Nephron (organoid): ENCODE measurements at regions not wholly inside any gene's neighbourhood (a gene's known extent, or its start where the extent isn't known, plus 50 kb on each side); places are given as distances from the start of the nearest gene placed in this dataset.
A peak's percentile ranks its signal among the peaks of the same experiment; 100 is the strongest.

ENCODE experiments used
- H3K27ac Mint-ChIP-seq, 3 experiments: 2 replicates each; pipeline ENCODE4 v1.8.0; 2020; ENCODE audit warnings: mixed read lengths in 3 of 3, mild to moderate bottlenecking in 2 of 3, moderate library complexity in 1 of 3
- H3K27me3 Mint-ChIP-seq: 2 replicates; pipeline ENCODE4 v1.8.0; 2021; ENCODE audit warnings: low read depth, mild to moderate bottlenecking, moderate library complexity, mixed read lengths
- H3K36me3 Mint-ChIP-seq: 2 replicates; pipeline ENCODE4 v1.8.0; 2020; ENCODE audit warnings: low read depth, mixed read lengths
- H3K4me1 Mint-ChIP-seq: 2 replicates; pipeline ENCODE4 v1.8.0; 2020; ENCODE audit warnings: mixed read lengths
- H3K4me3 Mint-ChIP-seq, 3 experiments: 2 replicates each; pipeline ENCODE4 v1.8.0; 2020; ENCODE audit warnings: mild to moderate bottlenecking in 3 of 3, mixed read lengths in 3 of 3, moderate library complexity in 2 of 3
- H3K9me3 Mint-ChIP-seq: 2 replicates; pipeline ENCODE4 v1.8.0; 2020; ENCODE audit warnings: mixed read lengths
- CTCF ChIP-seq, 3 experiments: fragments of 200-600 bp; sonication (generic); IDR thresholded peaks; one replicate each; pipeline ENCODE4 v1.5.0; 2021; ENCODE audit warnings: antibody characterized with exemption in 3 of 3; ENCODE audit not compliant: unreplicated experiment in 3 of 3

- Mint-ChIP-seq H3K4me3 (peak overlapping the region; percentile 88 to 99 (median 94)), H3K36me3 (no peaks in the 10 kb centered on the region), H3K27ac (peak overlapping the region; percentile 96 to 99 (median 99)), H3K9me3 (no peaks in the 10 kb centered on the region), H3K4me1 (peaks cover 17% of the 10 kb centered on the region), H3K27me3 (peaks cover 11% of the 10 kb centered on the region)
- no peak for TF ChIP-seq CTCF (IDR thresholded peaks at IDR 0.05; ENCODE audit: unreplicated experiment in 3 of 3)
These were observed 220.3 kb upstream of the ATP10A start for GRCh38 chr15:26083457-26083856.

- TF ChIP-seq CTCF (IDR thresholded peaks at IDR 0.05; ENCODE audit: unreplicated experiment in 3 of 3): no peak
- H3K27ac Mint-ChIP-seq: peak overlapping the region; percentile 96 to 99 (median 99)
- peaks cover 6% of the 10 kb centered on the region for H3K27me3 Mint-ChIP-seq
- H3K4me1 Mint-ChIP-seq: peaks cover 17% of the 10 kb centered on the region
- no peaks in the 10 kb centered on the region for H3K36me3 Mint-ChIP-seq
- H3K9me3 Mint-ChIP-seq: no peaks in the 10 kb centered on the region
- peak overlapping the region; percentile 88 to 99 (median 94) for H3K4me3 Mint-ChIP-seq
These were observed 219.3 kb upstream of the ATP10A start for GRCh38 chr15:26082221-26083109.

GRCh38 chr15:26081758-26082220, 218.7 kb upstream of the ATP10A start:
- TF ChIP-seq CTCF (IDR thresholded peaks at IDR 0.05; ENCODE audit: unreplicated experiment in 3 of 3): no peak
- Mint-ChIP-seq H3K4me1 (peaks cover 17% of the 10 kb centered on the region), H3K27me3 (peaks cover 6% of the 10 kb centered on the region), H3K4me3 (peak overlapping the region; percentile 88 to 99 (median 94)), H3K27ac (peak overlapping the region; percentile 96 to 99 (median 99)), H3K9me3 (no peaks in the 10 kb centered on the region), H3K36me3 (no peaks in the 10 kb centered on the region)

- no peaks in the 10 kb centered on the region for H3K4me1 Mint-ChIP-seq
- no peaks in the 10 kb centered on the region for H3K27me3 Mint-ChIP-seq
- TF ChIP-seq CTCF (IDR thresholded peaks at IDR 0.05; ENCODE audit: unreplicated experiment in 3 of 3): no peak
- peaks cover 6% of the 10 kb centered on the region for H3K9me3 Mint-ChIP-seq
- no peaks in the 10 kb centered on the region for H3K36me3 Mint-ChIP-seq
- no peak overlapping the region for H3K27ac Mint-ChIP-seq
- no peak overlapping the region for H3K4me3 Mint-ChIP-seq
These were observed 212.6 kb upstream of the ATP10A start for GRCh38 chr15:26075770-26076169.

- Mint-ChIP-seq H3K4me3 (no peak overlapping the region), H3K27me3 (no peaks in the 10 kb centered on the region), H3K27ac (no peak overlapping the region), H3K36me3 (no peaks in the 10 kb centered on the region), H3K4me1 (peaks cover 5% of the 10 kb centered on the region), H3K9me3 (peaks cover 6% of the 10 kb centered on the region)
- no peak for TF ChIP-seq CTCF (IDR thresholded peaks at IDR 0.05; ENCODE audit: unreplicated experiment in 3 of 3)
These were observed 210.6 kb upstream of the ATP10A start for GRCh38 chr15:26073430-26074333.
